GM12865 (cell line): ENCODE measurements at regions not wholly inside any gene's neighbourhood (a gene's known extent, or its start where the extent isn't known, plus 50 kb on each side); places are given as distances from the start of the nearest gene placed in this dataset.
"Not testable (repeated sequence)": the region's sequence is repeated elsewhere in the genome, so short reads cannot be mapped to it uniquely, and the experiment has no call there.

Experiments
- DNase-seq: peaks from one replicate; pipeline ENCODE4 v3.0.0; 2010; ENCODE audit warnings: low read depth
- H3K4me3 ChIP-seq: 2 replicates; pipeline ENCODE4 v1.5.1; 2011; ENCODE audit warnings: mild to moderate bottlenecking, low read depth, low read length, control low read depth
- TF ChIP-seq, protein P1 (sequence below): IDR thresholded peaks from 2 replicates; pipeline ENCODE4 v1.5.1; 2011; ENCODE audit warnings: low read length, control low read depth, low read depth, inconsistent platforms; ENCODE audit not compliant: insufficient read depth; ENCODE audit errors: missing control alignments

- DNase-seq: no peak
- TF ChIP-seq, protein P1, sequence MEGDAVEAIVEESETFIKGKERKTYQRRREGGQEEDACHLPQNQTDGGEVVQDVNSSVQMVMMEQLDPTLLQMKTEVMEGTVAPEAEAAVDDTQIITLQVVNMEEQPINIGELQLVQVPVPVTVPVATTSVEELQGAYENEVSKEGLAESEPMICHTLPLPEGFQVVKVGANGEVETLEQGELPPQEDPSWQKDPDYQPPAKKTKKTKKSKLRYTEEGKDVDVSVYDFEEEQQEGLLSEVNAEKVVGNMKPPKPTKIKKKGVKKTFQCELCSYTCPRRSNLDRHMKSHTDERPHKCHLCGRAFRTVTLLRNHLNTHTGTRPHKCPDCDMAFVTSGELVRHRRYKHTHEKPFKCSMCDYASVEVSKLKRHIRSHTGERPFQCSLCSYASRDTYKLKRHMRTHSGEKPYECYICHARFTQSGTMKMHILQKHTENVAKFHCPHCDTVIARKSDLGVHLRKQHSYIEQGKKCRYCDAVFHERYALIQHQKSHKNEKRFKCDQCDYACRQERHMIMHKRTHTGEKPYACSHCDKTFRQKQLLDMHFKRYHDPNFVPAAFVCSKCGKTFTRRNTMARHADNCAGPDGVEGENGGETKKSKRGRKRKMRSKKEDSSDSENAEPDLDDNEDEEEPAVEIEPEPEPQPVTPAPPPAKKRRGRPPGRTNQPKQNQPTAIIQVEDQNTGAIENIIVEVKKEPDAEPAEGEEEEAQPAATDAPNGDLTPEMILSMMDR: no peak
- H3K4me3 ChIP-seq: no peak overlapping the region
These were observed 83.5 kb upstream of the SERPINE2 start for GRCh38 chr2:224122542-224122941.

GRCh38 chr2:224121406-224122067 lies 82.5 kb upstream of the SERPINE2 start:
- H3K4me3 ChIP-seq: no peak overlapping the region
- TF ChIP-seq, protein P1: no peak
- no peak for DNase-seq

- H3K4me3 ChIP-seq: no peak overlapping the region
- TF ChIP-seq, protein P1: no peak
- no peak for DNase-seq
These were observed 81.9 kb upstream of the SERPINE2 start for GRCh38 chr2:224120986-224121385.

DNA sequence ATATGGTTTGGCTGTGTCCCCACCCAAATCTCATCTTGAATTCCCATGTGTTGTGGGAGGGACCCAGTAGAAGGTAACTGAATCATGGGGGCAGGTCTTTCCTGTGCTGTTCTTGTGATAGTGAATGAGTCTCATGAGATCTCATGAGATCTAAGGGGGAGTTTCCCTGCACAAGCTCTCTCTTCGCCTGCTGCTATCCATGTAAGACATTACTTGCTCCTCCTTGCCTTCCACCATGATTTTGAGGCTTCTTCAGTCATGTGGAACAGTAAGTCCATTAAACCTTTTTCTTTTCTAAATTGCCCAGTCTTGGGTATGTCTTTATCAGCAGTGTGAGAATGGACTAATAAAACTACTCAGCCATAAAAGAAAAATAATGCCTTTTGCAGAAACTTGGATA lies 80.8 kb upstream of the SERPINE2 start:
- not testable (repeated sequence) for DNase-seq, H3K4me3 ChIP-seq

DNA sequence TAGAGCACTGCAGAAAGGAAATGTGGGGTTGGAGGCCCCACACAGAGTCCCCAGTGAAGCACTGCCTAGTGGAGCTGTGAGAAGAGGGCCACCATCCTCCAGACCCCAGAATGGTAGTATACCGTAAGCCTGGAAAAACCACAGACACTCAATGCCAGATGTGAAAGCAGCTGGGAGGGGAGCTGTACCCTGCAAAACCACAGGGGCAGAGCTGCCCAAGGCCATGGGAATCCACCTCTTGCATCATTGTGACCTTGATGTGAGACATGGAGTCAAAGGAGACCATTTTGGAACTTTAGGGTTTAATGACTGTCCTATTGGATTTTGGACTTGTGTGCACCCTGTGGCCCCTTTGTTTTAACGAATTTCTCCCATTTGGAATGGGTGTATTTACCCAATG lies 75.3 kb upstream of the SERPINE2 start:
- TF ChIP-seq, protein P1: no peak
- H3K4me3 ChIP-seq: no peak overlapping the region
- DNase-seq: no peak

DNA sequence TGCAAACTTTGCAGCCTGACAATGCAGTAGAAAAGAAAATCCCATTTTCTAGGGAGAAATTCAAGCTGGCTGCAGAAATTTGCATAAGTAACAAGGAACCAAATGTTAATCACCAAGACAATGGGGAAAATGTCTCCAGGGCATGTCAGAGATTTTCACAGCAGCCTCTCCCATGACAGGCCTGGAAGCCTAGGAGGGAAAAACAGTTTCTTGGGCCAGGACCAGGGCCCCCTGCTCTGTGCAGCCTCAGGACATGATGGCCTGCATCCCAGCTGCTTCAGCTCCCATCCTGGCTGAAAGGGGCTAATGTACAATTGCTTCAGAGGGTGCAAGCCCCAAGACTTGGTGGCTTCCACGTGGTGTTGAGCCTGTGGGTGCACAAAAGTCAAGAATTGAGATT lies 74.8 kb upstream of the SERPINE2 start:
- not testable (repeated sequence) for H3K4me3 ChIP-seq, DNase-seq

GRCh38 chr2:224111576-224111975 lies 72.5 kb upstream of the SERPINE2 start:
- no peak overlapping the region for H3K4me3 ChIP-seq
- DNase-seq: no peak
- TF ChIP-seq, protein P1: no peak

DNA sequence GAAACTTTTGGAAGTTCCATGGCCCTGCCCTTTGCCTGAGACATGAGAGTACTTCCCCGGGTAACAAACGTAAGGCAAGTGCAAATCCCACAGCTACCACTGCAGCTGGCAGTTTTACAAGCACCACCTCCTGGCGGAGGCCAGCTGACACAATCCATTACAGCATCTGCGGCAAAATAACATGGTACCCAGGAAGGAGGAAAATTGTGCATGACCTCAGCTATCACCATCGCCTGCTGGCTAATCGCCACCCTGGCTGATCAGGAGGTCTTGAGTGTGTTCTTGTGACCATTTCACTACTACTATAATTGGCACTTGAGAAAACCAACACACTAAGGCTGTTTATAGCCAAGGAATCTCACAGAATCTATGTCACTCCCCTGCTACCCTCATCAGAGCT lies 71.7 kb upstream of the SERPINE2 start:
- no peak for DNase-seq
- TF ChIP-seq, protein P1: no peak
- no peak overlapping the region for H3K4me3 ChIP-seq
